Esophagus muscularis mucosa (tissue), 4 donors: ENCODE measurements at regions not wholly inside any gene's neighbourhood (a gene's known extent, or its start where the extent isn't known, plus 50 kb on each side); places are given as distances from the start of the nearest gene placed in this dataset.

Source experiments
- DNase-seq: peaks from one replicate; pipeline ENCODE4 v3.0.0-alpha.2; 2017; ENCODE audit errors: extremely low spot score
- H3K27ac ChIP-seq, 4 donors: fragments of 200-600 bp; sonication (generic); replicated peaks in 1 of 4; 1 replicate in 3 of 4; 2 replicates in 1 of 4; pipeline ENCODE4 v1.5.1; 2016 to 2019; ENCODE audit warnings: mild to moderate bottlenecking in 1 of 4
- H3K27me3 ChIP-seq, 4 donors: fragments of 200-600 bp; sonication (generic); one replicate each; pipeline versions ENCODE4 v1.5.1 to v1.6.0; 2016 to 2019
- H3K36me3 ChIP-seq, 4 donors: fragments of 200-600 bp; sonication (generic); one replicate each; pipeline ENCODE4 v1.5.1; 2016 to 2019
- H3K4me1 ChIP-seq, 4 donors: fragments of 200-600 bp; sonication (generic); one replicate each; pipeline ENCODE4 v1.5.1; 2016 to 2019
- H3K4me3 ChIP-seq, 4 donors: fragments of 200-600 bp; sonication (generic); 1 replicate in 2 of 4; 2 replicates in 2 of 4; pipeline ENCODE4 v1.5.1; 2016 to 2019; ENCODE audit warnings: mild to moderate bottlenecking in 4 of 4, moderate library complexity in 1 of 4
- H3K9me3 ChIP-seq, 4 donors: fragments of 200-600 bp; sonication (generic); 1 replicate in 3 of 4; 2 replicates in 1 of 4; pipeline ENCODE4 v1.5.1; 2016 to 2019
- CTCF ChIP-seq, 3 experiments: fragments of 200-600 bp in 2 of 3; fragments of 450-650 bp in 1 of 3; sonication (generic) in 2 of 3; IDR thresholded peaks; one replicate each; pipeline ENCODE4 v1.5.1; 2017 to 2019; ENCODE audit warnings: antibody characterized with exemption in 3 of 3, mild to moderate bottlenecking in 2 of 3, moderate library complexity in 1 of 3
- EP300 ChIP-seq: sonication (generic); formaldehyde crosslinking; IDR thresholded peaks from one replicate; pipeline ENCODE4 v1.6.1; 2017; ENCODE audit warnings: antibody characterized with exemption
- POLR2A ChIP-seq: fragments of 450-650 bp; IDR thresholded peaks from one replicate; pipeline ENCODE4 v1.6.1; 2017; ENCODE audit warnings: antibody characterized with exemption, moderate library complexity, mild to moderate bottlenecking, low read depth
- POLR2AphosphoS5 ChIP-seq, 2 donors: sonication (generic); formaldehyde crosslinking; IDR thresholded peaks; one replicate each; pipeline ENCODE4 v1.6.1; 2017; ENCODE audit warnings: antibody characterized with exemption in 2 of 2
- WGBS: methylation state at CpG from one replicate; pipeline ENCODE4 v1.1.5; 2018; 5-methylcytosine and 5-hydroxymethylcytosine counted together
- intact Hi-C: fragments of 100-400 bp; cut with DNase I; formaldehyde crosslinking; loops from one replicate; pipeline ENCODE4 v1.15.1; 2023

DNA sequence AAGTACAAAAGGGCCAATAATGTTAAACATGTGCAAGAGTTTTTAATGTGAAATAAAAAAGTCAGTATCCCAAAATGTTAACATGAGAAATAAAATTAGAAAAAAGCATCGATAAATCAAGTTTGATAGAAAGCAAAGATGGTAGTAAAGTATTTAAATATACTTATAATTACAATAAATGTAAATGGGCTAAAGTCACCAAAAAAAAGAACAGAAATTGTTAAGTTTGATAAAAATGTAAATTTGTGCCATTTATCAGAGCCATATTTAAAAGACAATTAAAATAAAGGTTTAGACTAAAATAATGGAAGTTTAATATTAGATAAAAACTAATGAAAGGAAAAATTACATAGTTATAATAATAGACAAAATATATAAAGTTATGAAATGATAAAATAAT, 500.5 kb downstream of the TMEM232 start:
- TF ChIP-seq CTCF (IDR thresholded peaks at IDR 0.05): no peak
- H3K36me3 ChIP-seq: no peaks in the 10 kb centered on the region
- H3K27ac ChIP-seq: no peak overlapping the region
- WGBS: 90% methylated on average over 1 of the region's 1 CpG
- DNase-seq: no peak
- H3K9me3 ChIP-seq: peaks cover 0 to 59% (median 31%) of the 10 kb centered on the region in 4 donors
- no peaks in the 10 kb centered on the region for H3K4me1 ChIP-seq
- no peaks in the 10 kb centered on the region for H3K27me3 ChIP-seq
- H3K4me3 ChIP-seq: no peak overlapping the region
- intact Hi-C loops: no loop called here

GRCh38 chr5:110239786-110240185, 486.7 kb downstream of the TMEM232 start:
- TF ChIP-seq EP300: no peak
- TF ChIP-seq CTCF (IDR thresholded peaks at IDR 0.05): no peak
- peaks cover 0 to 4% (median 0%) of the 10 kb centered on the region in 4 donors for H3K9me3 ChIP-seq
- 71% methylated on average over 2 of the region's 2 CpGs for whole genome bisulfite sequencing
- no peak for DNase-seq
- H3K27ac ChIP-seq: no peak overlapping the region
- H3K36me3 ChIP-seq: no peaks in the 10 kb centered on the region
- no peaks in the 10 kb centered on the region for H3K4me1 ChIP-seq
- no peaks in the 10 kb centered on the region for H3K27me3 ChIP-seq
- intact Hi-C loops: no loop called here
- no peak overlapping the region for H3K4me3 ChIP-seq

- intact Hi-C loops: no loop called here
- DNase-seq: no peak
- H3K9me3 ChIP-seq: no peaks in the 10 kb centered on the region
- no peak overlapping the region for H3K27ac ChIP-seq
- H3K4me3 ChIP-seq: no peak overlapping the region
- no peaks in the 10 kb centered on the region for H3K4me1 ChIP-seq
- TF ChIP-seq EP300: no peak
- no peak for TF ChIP-seq POLR2AphosphoS5 (IDR thresholded peaks at IDR 0.05)
- no peak for TF ChIP-seq POLR2A
- TF ChIP-seq CTCF (IDR thresholded peaks at IDR 0.05): no peak
- no peaks in the 10 kb centered on the region for H3K36me3 ChIP-seq
- 85% methylated on average over 4 of the region's 4 CpGs for WGBS
- no peaks in the 10 kb centered on the region for H3K27me3 ChIP-seq
Measured at GRCh38 chr5:110242950-110243349, 483.5 kb downstream of the TMEM232 start.

DNA sequence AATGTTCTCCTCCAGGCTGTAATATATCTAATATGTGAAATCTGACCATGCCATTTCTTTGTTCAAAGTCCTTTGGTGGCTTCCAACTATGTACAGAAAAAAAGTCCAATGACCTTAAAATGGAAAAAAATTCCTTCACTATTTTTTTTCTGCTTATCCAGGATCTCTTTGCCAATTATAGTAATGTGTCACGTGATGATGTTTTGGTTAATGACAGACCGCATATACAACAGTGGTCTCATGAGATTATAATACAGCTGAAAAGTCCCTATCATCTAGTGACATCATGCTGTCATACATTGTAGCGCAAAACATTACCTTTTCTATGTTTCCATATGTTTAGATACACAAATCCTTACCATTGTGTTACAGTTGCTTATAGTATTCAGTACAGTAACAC, 477.6 kb downstream of the TMEM232 start:
- no peak for TF ChIP-seq EP300
- no peak for TF ChIP-seq POLR2AphosphoS5 (IDR thresholded peaks at IDR 0.05)
- TF ChIP-seq CTCF (IDR thresholded peaks at IDR 0.05): no peak
- TF ChIP-seq POLR2A: no peak
- Histone ChIP-seq H3K4me3 (no peak overlapping the region), H3K4me1 (no peaks in the 10 kb centered on the region), H3K27ac (no peak overlapping the region), H3K36me3 (no peaks in the 10 kb centered on the region), H3K27me3 (no peaks in the 10 kb centered on the region), H3K9me3 (no peaks in the 10 kb centered on the region)
- 98% methylated on average over 3 of the region's 3 CpGs for WGBS
- intact Hi-C loops: no loop called here
- DNase-seq: no peak

DNA sequence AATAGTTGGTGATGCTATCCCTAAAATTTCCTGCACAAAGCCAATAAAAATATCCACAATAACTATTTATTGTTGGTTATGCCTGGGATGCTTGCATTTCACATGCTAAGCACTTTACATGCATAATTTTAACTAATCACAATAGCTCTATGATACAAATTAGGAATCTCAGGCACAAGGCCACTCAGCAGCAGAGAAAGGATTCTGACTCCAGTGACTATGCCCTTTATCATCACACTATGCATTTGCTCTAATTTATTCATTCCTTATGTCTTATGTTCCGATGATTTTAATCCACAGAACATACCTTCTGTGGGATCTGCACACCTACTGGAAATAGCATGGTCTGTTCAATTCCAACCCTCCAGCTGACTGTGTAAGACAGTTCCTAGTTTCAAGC, 476.1 kb downstream of the TMEM232 start:
- 71% methylated on average over 1 of the region's 1 CpG for WGBS
- Histone ChIP-seq H3K9me3 (no peaks in the 10 kb centered on the region), H3K36me3 (no peaks in the 10 kb centered on the region), H3K27me3 (no peaks in the 10 kb centered on the region), H3K4me3 (no peak overlapping the region), H3K4me1 (no peaks in the 10 kb centered on the region), H3K27ac (no peak overlapping the region)
- no peak for TF ChIP-seq POLR2AphosphoS5 (IDR thresholded peaks at IDR 0.05)
- no peak for DNase-seq
- intact Hi-C loops: no loop called here
